Activated T-cell treated with anti-CD3 and anti-CD28 coated beads, Interleukin-2, amount 50 U/mL, for 72 hours (primary cell): ENCODE measurements at regions not wholly inside any gene's neighbourhood (a gene's known extent, or its start where the extent isn't known, plus 50 kb on each side); places are given as distances from the start of the nearest gene placed in this dataset.

Experiments used
- ATAC-seq, 2 donors: fragments of 150-1000 bp; cut with Tn5 transposase; replicated peaks in 1 of 2; 2 replicates each; pipeline ENCODE4 v1.10.0; 2021; ENCODE audit warnings: moderate library complexity in 2 of 2, mild to moderate bottlenecking in 1 of 2
- DNase-seq, 2 donors: peaks; one replicate each; pipeline ENCODE4 v3.0.0; 2021 to 2022; ENCODE audit warnings: mixed read lengths in 1 of 2
- H3K27ac Mint-ChIP-seq: one replicate; pipeline ENCODE4 v1.8.0; 2022; ENCODE audit warnings: mild to moderate bottlenecking, moderate library complexity, mixed read lengths
- H3K27me3 Mint-ChIP-seq: one replicate; pipeline ENCODE4 v1.8.0; 2022; ENCODE audit warnings: low read depth, mixed read lengths
- H3K36me3 Mint-ChIP-seq, 2 donors: one replicate each; pipeline ENCODE4 v1.8.0; 2022; ENCODE audit warnings: mixed read lengths in 2 of 2, mild to moderate bottlenecking in 1 of 2; ENCODE audit not compliant: insufficient read depth in 2 of 2
- H3K4me1 Mint-ChIP-seq: one replicate; pipeline ENCODE4 v1.8.0; 2022; ENCODE audit warnings: low read depth, mixed read lengths
- H3K4me3 Mint-ChIP-seq, 2 donors: one replicate each; pipeline ENCODE4 v1.8.0; 2022; ENCODE audit warnings: mild to moderate bottlenecking in 2 of 2, mixed read lengths in 2 of 2, moderate library complexity in 2 of 2
- H3K9me3 Mint-ChIP-seq, 2 donors: one replicate each; pipeline ENCODE4 v1.8.0; 2022; ENCODE audit warnings: mixed read lengths in 2 of 2

DNA sequence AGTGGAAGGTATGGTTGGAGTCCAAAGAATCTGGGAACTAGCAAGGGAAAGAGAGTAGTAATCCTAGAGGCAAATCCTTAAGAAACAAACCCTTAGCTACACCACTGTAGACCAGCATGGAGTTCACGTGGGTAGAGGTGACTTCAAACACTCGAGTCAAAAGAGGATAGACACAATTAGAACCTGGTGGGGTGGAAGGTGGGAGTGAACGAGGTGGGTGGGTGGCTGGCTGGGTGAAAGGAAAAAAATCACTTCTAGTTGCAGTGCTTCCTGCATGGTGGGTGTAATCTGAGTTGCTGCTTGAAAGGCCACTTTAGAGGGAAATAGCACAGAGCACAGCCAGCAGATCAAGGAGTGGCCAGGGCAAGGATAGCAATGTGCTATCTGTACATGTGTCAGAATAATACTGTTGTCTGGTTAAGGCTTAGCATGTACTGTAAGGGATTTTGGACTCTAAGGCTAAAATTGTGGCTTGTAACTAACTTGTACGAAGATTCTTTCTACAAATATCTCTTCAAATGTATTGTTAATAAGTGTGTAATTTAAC, 356.2 kb downstream of the GRIA2 start:
- DNase-seq (no peak), ATAC-seq (no peak)
- no peaks in the 10 kb centered on the region for H3K27me3 Mint-ChIP-seq
- no peak overlapping the region for H3K27ac Mint-ChIP-seq
- H3K4me3 Mint-ChIP-seq: no peak overlapping the region
- peaks cover 0 to 2% of the 10 kb centered on the region in 2 donors for H3K9me3 Mint-ChIP-seq
- no peaks in the 10 kb centered on the region for H3K36me3 Mint-ChIP-seq
- H3K4me1 Mint-ChIP-seq: no peaks in the 10 kb centered on the region

- H3K4me3 Mint-ChIP-seq: no peak overlapping the region
- H3K36me3 Mint-ChIP-seq: no peaks in the 10 kb centered on the region
- no peak for ATAC-seq
- H3K27ac Mint-ChIP-seq: no peak overlapping the region
- no peak for DNase-seq
- H3K9me3 Mint-ChIP-seq: peaks cover 0 to 2% of the 10 kb centered on the region in 2 donors
- no peaks in the 10 kb centered on the region for H3K27me3 Mint-ChIP-seq
- no peaks in the 10 kb centered on the region for H3K4me1 Mint-ChIP-seq
Observed at GRCh38 chr4:157575339-157575738, 354.8 kb downstream of the GRIA2 start.

DNA sequence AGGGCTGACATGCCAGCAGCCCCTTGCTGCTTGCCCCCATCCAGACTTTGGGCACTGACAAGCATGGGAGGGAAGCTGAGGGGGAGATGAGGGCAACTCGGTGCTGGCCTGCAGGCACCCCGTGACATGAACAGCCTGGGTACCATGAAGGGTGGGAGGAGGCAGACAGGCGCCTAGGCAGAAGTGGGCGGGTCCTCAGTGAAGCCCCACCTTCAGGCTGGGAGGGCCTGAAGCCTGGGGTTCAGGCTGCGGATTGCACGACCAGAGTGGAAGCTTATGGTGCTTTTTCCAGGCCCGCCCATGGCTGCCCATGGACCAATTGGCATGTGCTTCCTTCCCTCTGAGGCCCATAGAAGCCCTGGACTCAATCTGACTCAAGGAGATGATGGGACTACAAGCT, 354.1 kb downstream of the GRIA2 start:
- no peaks in the 10 kb centered on the region for H3K4me1 Mint-ChIP-seq
- no peak overlapping the region for H3K4me3 Mint-ChIP-seq
- H3K27ac Mint-ChIP-seq: no peak overlapping the region
- no peaks in the 10 kb centered on the region for H3K36me3 Mint-ChIP-seq
- peaks cover 0 to 3% of the 10 kb centered on the region in 2 donors for H3K9me3 Mint-ChIP-seq
- ATAC-seq (no peak), DNase-seq (no peak)
- H3K27me3 Mint-ChIP-seq: no peaks in the 10 kb centered on the region

GRCh38 chr4:157572951-157573350, 352.4 kb downstream of the GRIA2 start:
- no peak overlapping the region for H3K27ac Mint-ChIP-seq
- H3K27me3 Mint-ChIP-seq: no peaks in the 10 kb centered on the region
- H3K9me3 Mint-ChIP-seq: peaks cover 0 to 3% of the 10 kb centered on the region in 2 donors
- no peak overlapping the region for H3K4me3 Mint-ChIP-seq
- no peaks in the 10 kb centered on the region for H3K36me3 Mint-ChIP-seq
- DNase-seq: no peak
- no peaks in the 10 kb centered on the region for H3K4me1 Mint-ChIP-seq
- ATAC-seq: no peak

DNA sequence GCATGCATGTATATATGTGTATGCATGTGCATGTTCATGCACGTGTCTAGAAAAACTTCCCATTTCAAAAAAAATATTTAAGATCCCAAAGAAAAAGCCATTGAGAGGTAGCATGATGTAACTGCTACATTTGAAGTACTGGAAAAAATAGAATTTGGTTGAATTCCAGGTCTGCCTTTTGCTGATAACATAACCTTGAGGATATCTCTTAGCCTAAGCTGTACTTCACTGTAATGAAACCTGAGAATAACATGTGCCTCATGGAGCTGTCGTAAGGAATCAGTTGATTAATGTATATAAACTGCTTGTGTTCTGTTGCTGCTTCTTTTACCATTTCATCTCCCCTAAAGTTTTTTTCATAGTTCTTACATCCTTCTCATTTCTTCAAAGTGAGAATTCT, 351.8 kb downstream of the GRIA2 start:
- Mint-ChIP-seq H3K4me1 (no peaks in the 10 kb centered on the region), H3K36me3 (no peaks in the 10 kb centered on the region), H3K9me3 (peaks cover 0 to 3% of the 10 kb centered on the region in 2 donors), H3K4me3 (no peak overlapping the region), H3K27me3 (no peaks in the 10 kb centered on the region), H3K27ac (no peak overlapping the region)
- no peak for ATAC-seq
- DNase-seq: no peak

DNA sequence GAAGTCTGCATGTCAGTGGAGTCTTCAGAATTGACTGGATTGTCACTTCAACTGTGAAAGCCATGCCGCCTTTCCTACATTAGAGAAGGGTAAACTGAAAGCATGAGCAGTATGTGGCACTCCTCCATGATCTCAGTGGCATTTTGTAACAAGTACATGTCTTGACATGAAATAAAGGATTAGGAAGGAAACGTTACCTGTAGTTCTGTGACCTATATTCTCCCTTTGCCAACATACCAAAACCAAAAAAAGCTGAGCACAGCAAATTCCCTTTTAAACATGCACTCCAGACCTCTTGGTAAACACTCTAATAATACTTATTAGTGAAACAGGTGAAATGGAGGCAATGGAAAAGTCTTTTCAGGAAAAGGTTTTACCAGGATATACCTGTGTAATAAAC, 344.2 kb downstream of the GRIA2 start:
- H3K27ac Mint-ChIP-seq: no peak overlapping the region
- no peaks in the 10 kb centered on the region for H3K27me3 Mint-ChIP-seq
- no peak overlapping the region for H3K4me3 Mint-ChIP-seq
- no peaks in the 10 kb centered on the region for H3K4me1 Mint-ChIP-seq
- H3K36me3 Mint-ChIP-seq: no peaks in the 10 kb centered on the region
- DNase-seq: no peak
- no peak for ATAC-seq
- H3K9me3 Mint-ChIP-seq: peaks cover 1 to 5% of the 10 kb centered on the region in 2 donors

GRCh38 chr4:157564218-157564617, 343.7 kb downstream of the GRIA2 start:
- DNase-seq (no peak), ATAC-seq (no peak)
- peaks cover 1 to 4% of the 10 kb centered on the region in 2 donors for H3K9me3 Mint-ChIP-seq
- no peak overlapping the region for H3K27ac Mint-ChIP-seq
- H3K4me1 Mint-ChIP-seq: no peaks in the 10 kb centered on the region
- H3K4me3 Mint-ChIP-seq: no peak overlapping the region
- no peaks in the 10 kb centered on the region for H3K27me3 Mint-ChIP-seq
- H3K36me3 Mint-ChIP-seq: no peaks in the 10 kb centered on the region

DNA sequence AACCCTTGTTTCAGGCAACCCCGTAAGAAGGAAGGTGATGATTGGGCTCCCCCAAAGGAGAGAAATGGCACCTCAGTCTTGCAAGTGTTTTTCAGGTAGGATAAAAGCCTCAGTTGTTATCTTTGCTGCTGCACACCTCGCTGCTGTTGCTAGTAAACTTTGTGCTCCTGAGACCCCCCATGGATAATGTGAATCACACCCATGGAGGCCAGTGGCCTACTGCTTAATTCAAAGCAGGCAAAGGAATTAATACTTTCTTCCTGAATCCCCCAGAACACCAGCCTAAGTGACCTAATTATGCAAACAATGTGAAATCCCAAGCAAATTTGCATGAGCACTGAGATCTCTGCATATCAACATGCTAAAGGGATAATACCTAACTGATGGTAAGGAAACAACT, 337.5 kb downstream of the GRIA2 start:
- Mint-ChIP-seq H3K9me3 (peaks cover 0 to 5% of the 10 kb centered on the region in 2 donors), H3K4me1 (no peaks in the 10 kb centered on the region), H3K4me3 (no peak overlapping the region), H3K27ac (no peak overlapping the region), H3K27me3 (no peaks in the 10 kb centered on the region), H3K36me3 (no peaks in the 10 kb centered on the region)
- DNase-seq: no peak
- no peak for ATAC-seq

DNA sequence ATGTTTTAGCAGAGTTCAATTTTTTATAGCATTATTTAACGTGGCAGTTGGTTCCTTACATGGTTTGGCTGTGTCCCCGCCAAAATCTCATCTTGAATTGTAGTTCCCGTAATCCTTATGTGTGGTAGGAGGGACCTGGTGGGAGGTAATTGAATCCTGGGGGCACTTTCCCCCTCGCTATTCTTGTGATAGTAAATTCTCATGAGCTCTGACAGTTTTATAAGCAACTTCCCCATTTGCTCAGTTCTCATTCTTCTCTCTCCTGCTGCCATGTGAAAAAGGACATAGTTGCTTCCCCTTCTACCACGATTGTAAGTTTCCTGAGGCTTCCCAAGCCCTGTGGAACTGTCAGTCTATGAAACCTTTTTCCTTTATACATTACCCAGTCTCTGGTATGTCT, 329.5 kb downstream of the GRIA2 start:
- H3K4me1 Mint-ChIP-seq: no peaks in the 10 kb centered on the region

GRCh38 chr4:157527954-157528353, 307.4 kb downstream of the GRIA2 start:
- no peaks in the 10 kb centered on the region for H3K4me1 Mint-ChIP-seq
- H3K9me3 Mint-ChIP-seq: peaks cover 14 to 19% of the 10 kb centered on the region in 2 donors
- ATAC-seq: no peak
- H3K36me3 Mint-ChIP-seq: peaks cover 1 to 5% of the 10 kb centered on the region in 2 donors
- H3K27ac Mint-ChIP-seq: no peak overlapping the region
- H3K4me3 Mint-ChIP-seq: no peak overlapping the region
- no peaks in the 10 kb centered on the region for H3K27me3 Mint-ChIP-seq
- no peak for DNase-seq

More for the DNA sequence above, 329.5 kb downstream of the GRIA2 start:
- DNase-seq (no peak), ATAC-seq (no peak)
- Mint-ChIP-seq H3K36me3 (no peaks in the 10 kb centered on the region), H3K27me3 (no peaks in the 10 kb centered on the region), H3K4me3 (no peak overlapping the region), H3K9me3 (peaks cover 4 to 8% of the 10 kb centered on the region in 2 donors), H3K27ac (no peak overlapping the region)

GRCh38 chr4:157521906-157522305, 301.4 kb downstream of the GRIA2 start:
- H3K36me3 Mint-ChIP-seq: peaks cover 0 to 1% of the 10 kb centered on the region in 2 donors
- H3K27ac Mint-ChIP-seq: no peak overlapping the region
- H3K4me1 Mint-ChIP-seq: no peaks in the 10 kb centered on the region
- no peaks in the 10 kb centered on the region for H3K27me3 Mint-ChIP-seq
- H3K9me3 Mint-ChIP-seq: peaks cover 7 to 10% of the 10 kb centered on the region in 2 donors
- DNase-seq: no peak
- ATAC-seq: no peak
- no peak overlapping the region for H3K4me3 Mint-ChIP-seq

DNA sequence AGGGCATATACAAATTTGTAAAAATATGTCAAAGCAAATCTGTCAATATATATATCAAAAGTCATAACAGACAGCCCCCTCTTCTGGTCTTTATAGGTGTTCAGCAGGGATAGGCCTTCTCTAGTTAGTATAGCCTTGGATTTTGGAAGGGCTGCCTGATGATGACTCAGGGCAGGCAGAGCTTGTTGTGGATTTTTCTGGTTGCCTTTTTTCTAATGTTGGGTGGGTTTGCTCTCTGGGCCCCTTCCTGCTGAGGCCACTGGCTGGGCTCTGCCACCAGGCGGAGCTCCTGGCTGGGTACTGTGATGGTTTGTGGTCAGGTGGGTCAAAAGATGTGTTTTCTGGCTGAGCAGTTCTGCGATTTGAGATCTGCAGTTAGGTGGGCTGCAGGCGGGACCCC, 294.2 kb downstream of the GRIA2 start:
- DNase-seq (no peak), ATAC-seq (no peak)
- H3K4me3 Mint-ChIP-seq: no peak overlapping the region
- H3K4me1 Mint-ChIP-seq: no peaks in the 10 kb centered on the region
- no peaks in the 10 kb centered on the region for H3K27me3 Mint-ChIP-seq
- H3K36me3 Mint-ChIP-seq: no peaks in the 10 kb centered on the region
- H3K27ac Mint-ChIP-seq: no peak overlapping the region
- peaks cover 1 to 4% of the 10 kb centered on the region in 2 donors for H3K9me3 Mint-ChIP-seq

DNA sequence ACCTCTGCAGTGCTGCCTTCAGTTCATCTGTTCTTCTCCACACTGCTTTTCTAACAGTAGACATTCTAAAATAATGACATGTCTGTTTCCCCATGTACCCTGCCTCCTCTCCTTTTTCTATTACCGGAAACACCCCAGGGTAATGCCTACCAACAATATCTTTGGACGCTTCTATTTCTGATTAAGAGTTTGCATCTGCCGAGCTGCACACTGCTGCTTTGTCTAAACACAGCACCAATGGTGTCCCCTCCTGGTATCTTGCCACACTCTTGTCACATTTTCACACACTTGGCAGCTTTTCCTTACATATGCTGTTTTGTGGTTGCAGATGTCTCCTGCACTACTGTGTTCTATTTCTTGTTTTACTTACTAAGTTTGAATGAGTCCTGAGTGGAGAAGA, 288.8 kb downstream of the GRIA2 start:
- Mint-ChIP-seq H3K9me3 (peaks cover 3 to 4% of the 10 kb centered on the region in 2 donors), H3K36me3 (no peaks in the 10 kb centered on the region), H3K27ac (no peak overlapping the region), H3K4me1 (no peaks in the 10 kb centered on the region), H3K27me3 (no peaks in the 10 kb centered on the region), H3K4me3 (no peak overlapping the region)
- ATAC-seq: no peak
- no peak for DNase-seq

DNA sequence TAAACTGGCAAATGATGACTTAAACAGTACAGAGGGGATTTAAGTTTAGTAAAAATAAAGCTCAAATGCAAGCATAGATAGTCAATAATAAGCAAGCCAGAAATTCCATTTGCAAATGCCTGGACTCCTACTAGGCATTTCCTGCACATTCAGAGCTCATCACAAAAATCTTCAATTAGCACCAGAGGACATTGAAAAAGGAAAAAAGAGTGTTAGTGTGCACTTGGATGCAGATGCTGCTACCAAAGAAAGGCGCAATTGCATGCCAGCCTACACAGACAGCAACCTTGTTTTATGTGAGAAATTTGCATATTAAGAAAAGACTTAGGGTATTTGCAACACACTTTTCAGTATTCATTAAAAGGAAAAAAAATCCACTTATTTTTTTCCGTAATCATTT, 282.1 kb downstream of the GRIA2 start:
- DNase-seq: no peak
- Mint-ChIP-seq H3K36me3 (no peaks in the 10 kb centered on the region), H3K4me3 (no peak overlapping the region), H3K27me3 (no peaks in the 10 kb centered on the region), H3K4me1 (no peaks in the 10 kb centered on the region), H3K27ac (no peak overlapping the region), H3K9me3 (peaks cover 0 to 3% of the 10 kb centered on the region in 2 donors)
- ATAC-seq: no peak
